ENCODE measurements at regions not wholly inside any gene's neighbourhood (a gene's known extent, or its start where the extent isn't known, plus 50 kb on each side); places are given as distances from the start of the nearest gene placed in this dataset.

- TF ChIP-seq CTCF (IDR thresholded peaks at IDR 0.05; ENCODE audit: poor library complexity, severe bottlenecking), result no peak
- TF ChIP-seq TAF1 (IDR thresholded peaks at IDR 0.05; ENCODE audit: low read depth), result no peak
- no peak for TF ChIP-seq EZH2 (IDR thresholded peaks at IDR 0.05; ENCODE audit: borderline replicate concordance, insufficient read depth, low read length, poor library complexity, severe bottlenecking)
- no peak for TF ChIP-seq SMC3 (conservative IDR thresholded peaks at IDR 0.05; ENCODE audit: poor library complexity)
- TF ChIP-seq POLR2AphosphoS5 (IDR thresholded peaks at IDR 0.05), result no peak
- TF ChIP-seq RAD21 (conservative IDR thresholded peaks at IDR 0.05), result no peak
- no peak for TF ChIP-seq REST (IDR thresholded peaks at IDR 0.05; ENCODE audit: borderline replicate concordance)
- TF ChIP-seq EP300 (conservative IDR thresholded peaks at IDR 0.05; ENCODE audit: poor library complexity, severe bottlenecking), result no peak
These were observed 79.0 kb upstream of the RGS17 start for GRCh38 chr6:153210083-153210482.

All from neural cell (in vitro differentiated cells).